ENCODE measurements at regions not wholly inside any gene's neighbourhood (a gene's known extent, or its start where the extent isn't known, plus 50 kb on each side); places are given as distances from the start of the nearest gene placed in this dataset.
"Not testable (repeated sequence)": the region's sequence is repeated elsewhere in the genome, so short reads cannot be mapped to it uniquely, and the experiment has no call there.

DNA sequence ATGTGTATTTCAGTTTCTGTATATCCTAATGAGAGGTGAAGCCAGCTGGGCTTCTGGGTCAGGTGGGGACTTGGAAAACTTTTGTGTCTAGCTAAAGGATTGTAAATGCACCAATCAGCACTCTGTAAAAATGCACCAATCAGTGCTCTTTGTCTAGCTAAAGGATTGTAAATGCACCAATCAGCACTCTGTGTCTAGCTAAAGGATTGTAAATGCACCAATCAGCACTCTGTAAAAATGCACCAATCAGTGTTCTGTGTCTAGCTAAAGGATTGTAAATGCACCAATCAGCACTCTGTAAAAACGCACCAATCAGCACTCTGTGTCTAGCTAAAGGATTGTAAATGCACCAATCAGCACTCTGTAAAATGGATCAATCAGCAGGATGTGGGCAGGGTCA is 379.4 kb downstream of the OMA1 start:
- TF ChIP-seq POLR2A (IDR thresholded peaks at IDR 0.05; ENCODE audit: borderline replicate concordance, extremely low read depth, insufficient read depth, insufficient read length); POLR2AphosphoS5 (IDR thresholded peaks at IDR 0.05; ENCODE audit: low read depth, low read length); CEBPB (IDR thresholded peaks at IDR 0.05; ENCODE audit: low read depth); YY1 (IDR thresholded peaks at IDR 0.05; ENCODE audit: extremely low read depth, insufficient replicate concordance, low read depth, low read length); RAD21 (IDR thresholded peaks at IDR 0.05; ENCODE audit: low read depth); MAX (IDR thresholded peaks at IDR 0.05); ELF1 (IDR thresholded peaks at IDR 0.05; ENCODE audit: borderline replicate concordance, low read depth); SP1 (IDR thresholded peaks at IDR 0.05; ENCODE audit: low read depth); EZH2 (IDR thresholded peaks at IDR 0.05); ZNF274 (IDR thresholded peaks at IDR 0.05; ENCODE audit: low read depth, low read length): not testable (repeated sequence)
- TF ChIP-seq, protein P1, sequence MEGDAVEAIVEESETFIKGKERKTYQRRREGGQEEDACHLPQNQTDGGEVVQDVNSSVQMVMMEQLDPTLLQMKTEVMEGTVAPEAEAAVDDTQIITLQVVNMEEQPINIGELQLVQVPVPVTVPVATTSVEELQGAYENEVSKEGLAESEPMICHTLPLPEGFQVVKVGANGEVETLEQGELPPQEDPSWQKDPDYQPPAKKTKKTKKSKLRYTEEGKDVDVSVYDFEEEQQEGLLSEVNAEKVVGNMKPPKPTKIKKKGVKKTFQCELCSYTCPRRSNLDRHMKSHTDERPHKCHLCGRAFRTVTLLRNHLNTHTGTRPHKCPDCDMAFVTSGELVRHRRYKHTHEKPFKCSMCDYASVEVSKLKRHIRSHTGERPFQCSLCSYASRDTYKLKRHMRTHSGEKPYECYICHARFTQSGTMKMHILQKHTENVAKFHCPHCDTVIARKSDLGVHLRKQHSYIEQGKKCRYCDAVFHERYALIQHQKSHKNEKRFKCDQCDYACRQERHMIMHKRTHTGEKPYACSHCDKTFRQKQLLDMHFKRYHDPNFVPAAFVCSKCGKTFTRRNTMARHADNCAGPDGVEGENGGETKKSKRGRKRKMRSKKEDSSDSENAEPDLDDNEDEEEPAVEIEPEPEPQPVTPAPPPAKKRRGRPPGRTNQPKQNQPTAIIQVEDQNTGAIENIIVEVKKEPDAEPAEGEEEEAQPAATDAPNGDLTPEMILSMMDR (IDR thresholded peaks at IDR 0.05 in 2 of 3, conservative IDR thresholded peaks at IDR 0.05 in 1 of 3; ENCODE audit: borderline replicate concordance in 1 of 3, insufficient read depth in 1 of 3, low read depth in 2 of 3, low read length in 2 of 3): not testable (repeated sequence)
- TF ChIP-seq, protein P2, sequence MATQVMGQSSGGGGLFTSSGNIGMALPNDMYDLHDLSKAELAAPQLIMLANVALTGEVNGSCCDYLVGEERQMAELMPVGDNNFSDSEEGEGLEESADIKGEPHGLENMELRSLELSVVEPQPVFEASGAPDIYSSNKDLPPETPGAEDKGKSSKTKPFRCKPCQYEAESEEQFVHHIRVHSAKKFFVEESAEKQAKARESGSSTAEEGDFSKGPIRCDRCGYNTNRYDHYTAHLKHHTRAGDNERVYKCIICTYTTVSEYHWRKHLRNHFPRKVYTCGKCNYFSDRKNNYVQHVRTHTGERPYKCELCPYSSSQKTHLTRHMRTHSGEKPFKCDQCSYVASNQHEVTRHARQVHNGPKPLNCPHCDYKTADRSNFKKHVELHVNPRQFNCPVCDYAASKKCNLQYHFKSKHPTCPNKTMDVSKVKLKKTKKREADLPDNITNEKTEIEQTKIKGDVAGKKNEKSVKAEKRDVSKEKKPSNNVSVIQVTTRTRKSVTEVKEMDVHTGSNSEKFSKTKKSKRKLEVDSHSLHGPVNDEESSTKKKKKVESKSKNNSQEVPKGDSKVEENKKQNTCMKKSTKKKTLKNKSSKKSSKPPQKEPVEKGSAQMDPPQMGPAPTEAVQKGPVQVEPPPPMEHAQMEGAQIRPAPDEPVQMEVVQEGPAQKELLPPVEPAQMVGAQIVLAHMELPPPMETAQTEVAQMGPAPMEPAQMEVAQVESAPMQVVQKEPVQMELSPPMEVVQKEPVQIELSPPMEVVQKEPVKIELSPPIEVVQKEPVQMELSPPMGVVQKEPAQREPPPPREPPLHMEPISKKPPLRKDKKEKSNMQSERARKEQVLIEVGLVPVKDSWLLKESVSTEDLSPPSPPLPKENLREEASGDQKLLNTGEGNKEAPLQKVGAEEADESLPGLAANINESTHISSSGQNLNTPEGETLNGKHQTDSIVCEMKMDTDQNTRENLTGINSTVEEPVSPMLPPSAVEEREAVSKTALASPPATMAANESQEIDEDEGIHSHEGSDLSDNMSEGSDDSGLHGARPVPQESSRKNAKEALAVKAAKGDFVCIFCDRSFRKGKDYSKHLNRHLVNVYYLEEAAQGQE (IDR thresholded peaks at IDR 0.05; ENCODE audit: low read depth): not testable (repeated sequence)
- TF ChIP-seq, protein P3, sequence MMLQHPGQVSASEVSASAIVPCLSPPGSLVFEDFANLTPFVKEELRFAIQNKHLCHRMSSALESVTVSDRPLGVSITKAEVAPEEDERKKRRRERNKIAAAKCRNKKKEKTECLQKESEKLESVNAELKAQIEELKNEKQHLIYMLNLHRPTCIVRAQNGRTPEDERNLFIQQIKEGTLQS (IDR thresholded peaks at IDR 0.05): not testable (repeated sequence)
